ENCODE measurements at regions not wholly inside any gene's neighbourhood (a gene's known extent, or its start where the extent isn't known, plus 50 kb on each side); places are given as distances from the start of the nearest gene placed in this dataset.

- H3K79me2 ChIP-seq (ENCODE audit: control insufficient read depth, insufficient read depth, low read length): no peaks in the 10 kb centered on the region
- no peaks in the 10 kb centered on the region for H3K9me1 ChIP-seq (ENCODE audit: control insufficient read depth, insufficient read depth, low read length)
- no peak overlapping the region for H3K4me2 ChIP-seq (ENCODE audit: insufficient read depth, low read length)
- in situ Hi-C loops (cut with MboI): no loop called here
- TF ChIP-seq FOSL1 (tag; conservative IDR thresholded peaks at IDR 0.05): peak; percentile 44; the same call in 1 of the 2 replicates
- no peak for TF ChIP-seq SNRNP70 (optimal IDR thresholded peaks at IDR 0.05; ENCODE audit: low read depth, low read length)
- no peak for TF ChIP-seq ZNF77 (CRISPR knock-in tag; IDR thresholded peaks at IDR 0.05)
- TF ChIP-seq, protein P1, sequence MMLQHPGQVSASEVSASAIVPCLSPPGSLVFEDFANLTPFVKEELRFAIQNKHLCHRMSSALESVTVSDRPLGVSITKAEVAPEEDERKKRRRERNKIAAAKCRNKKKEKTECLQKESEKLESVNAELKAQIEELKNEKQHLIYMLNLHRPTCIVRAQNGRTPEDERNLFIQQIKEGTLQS (IDR thresholded peaks at IDR 0.05): peak; percentile 18; the same call in 1 of the 2 replicates
- TF ChIP-seq, protein P1 (CRISPR knock-in tag; conservative IDR thresholded peaks at IDR 0.05): no peak
- FAIRE-seq (no peak), DNase-seq (ENCODE audit: extremely low read depth in 1 of 4, low spot score in 3 of 4) (no peak), ATAC-seq (no peak)
- no TSS peak for BruUV-seq (replicated peaks)
- 3% methylated on average over 5 of the region's 5 CpGs for WGBS (ENCODE audit: insufficient coverage, low coverage, missing lambda C conversion rate)
- H3K9ac ChIP-seq (ENCODE audit: insufficient read depth in 1 of 2, low read depth in 2 of 2, low read length in 2 of 2): no peak overlapping the region
- ChIA-PET POLR2A (no interaction called here), CTCF (ENCODE audit: low intra/inter-chr PET ratio) (no interaction called here)
- no peak overlapping the region for H3K27ac ChIP-seq (ENCODE audit: extremely low read depth, low read depth, low read length)
- H3K4me3 ChIP-seq: no peak overlapping the region
- no peaks in the 10 kb centered on the region for H4K20me1 ChIP-seq (replicated peaks; ENCODE audit: control insufficient read depth, insufficient read depth, low read length)
- peaks cover 0 to 10% of the 10 kb centered on the region in 2 experiments; a peak in 1 of 5 replicates for H3K27me3 ChIP-seq (ENCODE audit: control insufficient read depth in 2 of 2, insufficient read depth in 2 of 2, low read length in 2 of 2)
- no peaks in the 10 kb centered on the region; a peak in 1 of 5 replicates for H3K4me1 ChIP-seq (replicated peaks in 1 of 2; ENCODE audit: control insufficient read depth in 2 of 2, insufficient read depth in 2 of 2, low read length in 2 of 2)
- intact Hi-C loops (cut with micrococcal nuclease): no loop called here
- H3K36me3 ChIP-seq (ENCODE audit: control insufficient read depth, insufficient read depth, low read length): no peaks in the 10 kb centered on the region
- no peak overlapping the region for H2AFZ ChIP-seq (ENCODE audit: low read depth, low read length)
- no peaks in the 10 kb centered on the region for H3K9me3 ChIP-seq (replicated peaks; ENCODE audit: control insufficient read depth, insufficient read depth, low read depth, low read length)
Observed at GRCh38 chr5:143456952-143457547, 53.6 kb upstream of the NR3C1 start.

Data from K562 (cell line).